PC-3 (cell line): ENCODE measurements at regions not wholly inside any gene's neighbourhood (a gene's known extent, or its start where the extent isn't known, plus 50 kb on each side); places are given as distances from the start of the nearest gene placed in this dataset.

Experiments used
- ATAC-seq: fragments of 200-7000 bp; cut with Tn5 transposase; 2 replicates; pipeline ENCODE4 v1.9.1; 2020; ENCODE audit warnings: mild to moderate bottlenecking, moderate library complexity
- BruUV-seq: library from RNA; stranded (reverse); fragments of 400-500 nt; replicated peaks from 2 replicates; lab custom pipeline; 2021; lab: Mats Ljungman, UMichigan
- CTCF ChIA-PET: fragments of 300-600 bp; sonication (Branson Sonifier 250); formaldehyde crosslinking; loops from one replicate; lab custom pipeline; 2022; ENCODE audit warnings: antibody characterized with exemption; lab: Charles Lee
- POLR2A ChIA-PET: fragments of 300-600 bp; sonication (Branson Sonifier 250); formaldehyde crosslinking; loops from one replicate; lab custom pipeline; 2022; ENCODE audit warnings: antibody characterized with exemption; ENCODE audit not compliant: unreplicated experiment; lab: Charles Lee
- DNase-seq: peaks from one replicate; pipeline ENCODE4 v3.0.0-alpha.2; 2015
- H2AFZ ChIP-seq: fragments of 300-600 bp; sonication (generic); 2 replicates; pipeline ENCODE4 v1.6.0; 2016; ENCODE audit warnings: antibody characterized with exemption, low read length
- H3F3A ChIP-seq: fragments of 300-600 bp; sonication (generic); one replicate; pipeline ENCODE4 v1.6.0; 2017; ENCODE audit warnings: antibody characterized with exemption, low read length, control low read depth, mild to moderate bottlenecking; ENCODE audit not compliant: unreplicated experiment
- H3K27ac ChIP-seq: fragments of 300-600 bp; sonication (generic); 2 replicates; pipeline ENCODE4 v1.5.1; 2016; ENCODE audit warnings: mild to moderate bottlenecking, low read length
- H3K27me3 ChIP-seq: fragments of 300-600 bp; sonication (generic); 2 replicates; pipeline ENCODE4 v1.6.1; 2016; ENCODE audit warnings: low read length, mixed read lengths
- H3K36me3 ChIP-seq: fragments of 300-600 bp; sonication (generic); 2 replicates; pipeline ENCODE4 v1.6.1; 2016; ENCODE audit warnings: low read depth, mixed run types, low read length, mixed read lengths
- H3K4me1 ChIP-seq: fragments of 300-600 bp; sonication (generic); 2 replicates; pipeline ENCODE4 v1.5.1; 2016; ENCODE audit warnings: low read length; ENCODE audit not compliant: insufficient read depth
- H3K4me2 ChIP-seq: fragments of 300-600 bp; sonication (generic); 2 replicates; pipeline ENCODE4 v1.6.0; 2016; ENCODE audit warnings: low read length
- H3K4me3 ChIP-seq: fragments of 300-600 bp; sonication (generic); 2 replicates; pipeline ENCODE4 v1.5.1; 2016; ENCODE audit warnings: mild to moderate bottlenecking, low read length, mixed read lengths
- H3K79me2 ChIP-seq: fragments of 300-600 bp; sonication (generic); 2 replicates; pipeline ENCODE4 v1.6.1; 2017; ENCODE audit warnings: low read length, mixed read lengths
- H3K9ac ChIP-seq: fragments of 300-600 bp; sonication (generic); 2 replicates; pipeline ENCODE4 v1.6.0; 2016; ENCODE audit warnings: mild to moderate bottlenecking, low read length
- H3K9me2 ChIP-seq: fragments of 300-600 bp; sonication (generic); replicated peaks from 2 replicates; pipeline ENCODE4 v1.6.1; 2016; ENCODE audit warnings: mixed run types, low read length, mixed read lengths
- H3K9me3 ChIP-seq: fragments of 300-600 bp; sonication (generic); 2 replicates; pipeline ENCODE4 v1.6.1; 2016; ENCODE audit warnings: low read length, mixed read lengths
- H4K20me1 ChIP-seq: fragments of 300-600 bp; sonication (generic); 2 replicates; pipeline ENCODE4 v1.6.1; 2016; ENCODE audit warnings: low read length, mixed read lengths
- CTCF ChIP-seq: fragments of 300-600 bp; sonication (generic); conservative IDR thresholded peaks from 2 replicates; pipeline ENCODE4 v1.5.1; 2017; ENCODE audit warnings: antibody characterized with exemption, low read depth, mild to moderate bottlenecking, low read length
- EZH2 ChIP-seq: fragments of 300-600 bp; sonication (generic); IDR thresholded peaks from one replicate; pipeline ENCODE4 v1.6.1; 2017; ENCODE audit warnings: antibody characterized with exemption, mild to moderate bottlenecking, low read length; ENCODE audit not compliant: unreplicated experiment
- EZH2phosphoT487 ChIP-seq: fragments of 300-600 bp; sonication (generic); IDR thresholded peaks from 2 replicates; pipeline ENCODE4 v1.6.1; 2018; ENCODE audit warnings: mild to moderate bottlenecking, antibody characterized with exemption, low read length, borderline replicate concordance
- intact Hi-C: fragments of 100-400 bp; cut with micrococcal nuclease; formaldehyde crosslinking; loops from 2 replicates; pipeline ENCODE4 v1.9.0; 2023

GRCh38 chr16:77555126-77555525 is 120.3 kb upstream of the ADAMTS18 start:
- Histone ChIP-seq H3K9me2 (no peaks in the 10 kb centered on the region), H3K9me3 (no peaks in the 10 kb centered on the region), H3K27me3 (peaks cover 28% of the 10 kb centered on the region), H3K79me2 (no peaks in the 10 kb centered on the region), H3K4me2 (no peak overlapping the region), H3F3A (no peaks in the 10 kb centered on the region), H3K9ac (no peak overlapping the region), H3K27ac (no peak overlapping the region), H3K4me1 (no peaks in the 10 kb centered on the region), H4K20me1 (no peaks in the 10 kb centered on the region), H2AFZ (no peak overlapping the region), H3K36me3 (no peaks in the 10 kb centered on the region), H3K4me3 (no peak overlapping the region)
- CTCF ChIA-PET: no interaction called here
- DNase-seq: no peak
- TF ChIP-seq CTCF: no peak
- TF ChIP-seq EZH2: no peak
- intact Hi-C loops: no loop called here
- POLR2A ChIA-PET: no interaction called here
- ATAC-seq: no peak
- no TSS peak for BruUV-seq

- H3F3A ChIP-seq: no peaks in the 10 kb centered on the region
- H3K9me3 ChIP-seq: no peaks in the 10 kb centered on the region
- TF ChIP-seq EZH2: no peak
- TF ChIP-seq EZH2phosphoT487: no peak
- ATAC-seq (no peak), DNase-seq (no peak)
- H3K36me3 ChIP-seq: no peaks in the 10 kb centered on the region
- H4K20me1 ChIP-seq: no peaks in the 10 kb centered on the region
- intact Hi-C loops: no loop called here
- H3K4me1 ChIP-seq: no peaks in the 10 kb centered on the region
- no TSS peak for BruUV-seq
- no peaks in the 10 kb centered on the region for H3K79me2 ChIP-seq
- H3K27me3 ChIP-seq: peaks cover 28% of the 10 kb centered on the region
- POLR2A ChIA-PET: no interaction called here
- H3K9ac ChIP-seq: no peak overlapping the region
- CTCF ChIA-PET: no interaction called here
- H3K9me2 ChIP-seq: no peaks in the 10 kb centered on the region
- H2AFZ ChIP-seq: no peak overlapping the region
- no peak overlapping the region for H3K27ac ChIP-seq
- no peak overlapping the region for H3K4me3 ChIP-seq
- no peak overlapping the region for H3K4me2 ChIP-seq
Measured at GRCh38 chr16:77555791-77556190, 121.0 kb upstream of the ADAMTS18 start.

DNA sequence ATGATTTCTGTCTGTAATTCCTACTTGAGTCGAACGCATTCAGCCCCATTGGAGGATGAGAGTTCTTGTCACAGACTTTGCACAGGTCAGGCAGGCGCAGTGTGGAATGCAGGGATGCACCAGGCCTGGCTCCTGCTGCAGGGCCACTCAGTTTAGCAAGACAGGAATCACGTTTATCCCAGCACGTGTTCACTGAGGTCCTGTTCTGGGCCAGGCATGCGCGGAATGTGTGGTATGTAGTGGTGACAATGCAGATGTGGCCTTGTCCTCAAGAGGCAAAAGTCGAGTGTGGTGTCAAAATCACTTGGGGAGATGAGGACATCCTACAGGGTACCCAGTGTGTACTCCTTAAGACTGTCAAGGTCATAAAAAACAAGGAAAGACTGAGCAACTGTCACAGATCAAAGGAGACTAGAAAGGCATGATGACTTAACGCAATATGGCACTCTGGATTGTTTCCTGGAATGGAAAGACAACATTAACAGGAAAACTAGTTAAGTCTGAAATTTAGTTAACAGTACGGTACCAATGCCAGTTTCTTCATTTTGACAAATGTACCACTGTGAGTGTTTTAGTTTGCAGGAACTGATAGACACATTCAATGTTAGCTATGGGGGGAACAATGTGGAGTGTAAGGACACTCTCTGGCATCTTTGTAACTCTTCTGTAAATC is 121.5 kb upstream of the ADAMTS18 start:
- DNase-seq (no peak), ATAC-seq (no peak)
- H4K20me1 ChIP-seq: no peaks in the 10 kb centered on the region
- no peak overlapping the region for H3K4me3 ChIP-seq
- no peak overlapping the region for H3K27ac ChIP-seq
- no peaks in the 10 kb centered on the region for H3K4me1 ChIP-seq
- no peaks in the 10 kb centered on the region for H3F3A ChIP-seq
- H3K27me3 ChIP-seq: peaks cover 28% of the 10 kb centered on the region
- no peaks in the 10 kb centered on the region for H3K79me2 ChIP-seq
- no peaks in the 10 kb centered on the region for H3K36me3 ChIP-seq
- intact Hi-C loops: no loop called here
- ChIA-PET CTCF (no interaction called here), POLR2A (no interaction called here)
- H2AFZ ChIP-seq: no peak overlapping the region
- BruUV-seq: no TSS peak
- TF ChIP-seq EZH2phosphoT487 (no peak), EZH2 (no peak), CTCF (no peak)
- no peaks in the 10 kb centered on the region for H3K9me2 ChIP-seq
- H3K9ac ChIP-seq: no peak overlapping the region
- H3K9me3 ChIP-seq: no peaks in the 10 kb centered on the region
- H3K4me2 ChIP-seq: no peak overlapping the region
